ENCODE measurements at regions not wholly inside any gene's neighbourhood (a gene's known extent, or its start where the extent isn't known, plus 50 kb on each side); places are given as distances from the start of the nearest gene placed in this dataset.

DNA sequence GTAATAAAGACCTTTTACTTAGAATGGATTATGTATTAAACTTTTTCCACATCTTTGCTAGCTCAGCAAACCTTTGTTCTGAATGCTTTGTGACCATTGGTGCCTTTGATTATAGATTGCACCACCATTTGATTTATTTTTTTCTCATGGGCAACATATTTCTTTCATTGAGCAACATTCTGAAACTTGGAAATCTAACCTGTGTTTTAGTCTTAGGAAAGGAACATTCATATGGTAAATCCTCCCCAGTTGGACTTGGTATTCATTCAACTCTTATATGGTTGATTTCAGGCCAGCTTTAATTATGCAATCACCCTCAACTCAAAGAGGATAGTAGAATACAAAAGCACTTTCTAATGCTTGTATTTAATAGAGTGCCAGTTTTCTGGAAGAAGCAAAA, 1077.9 kb upstream of the ZEB2 start:
- no peak for DNase-seq (ENCODE audit: low read depth in 3 of 3, low spot score in 1 of 3)

DNA sequence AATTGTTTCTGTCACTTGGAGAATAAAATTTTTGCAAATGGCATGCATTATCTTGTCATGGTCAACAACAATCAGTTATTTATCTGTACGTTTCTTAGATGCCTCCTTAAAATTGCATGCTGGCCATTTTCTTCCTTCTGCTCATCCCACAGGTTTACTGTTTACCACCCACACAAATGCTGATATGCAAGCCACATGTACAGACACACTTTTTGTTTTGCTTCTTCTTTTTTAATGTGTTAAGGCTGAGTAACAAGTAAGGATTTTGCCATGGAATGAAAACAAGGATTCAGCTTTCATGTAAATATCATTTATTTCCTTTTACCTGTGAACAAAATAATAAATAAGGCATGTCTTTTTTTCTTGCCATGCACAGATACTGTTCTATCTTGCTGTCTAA, 1077.1 kb upstream of the ZEB2 start:
- DNase-seq (ENCODE audit: low read depth in 3 of 3, low spot score in 1 of 3), result no peak

DNA sequence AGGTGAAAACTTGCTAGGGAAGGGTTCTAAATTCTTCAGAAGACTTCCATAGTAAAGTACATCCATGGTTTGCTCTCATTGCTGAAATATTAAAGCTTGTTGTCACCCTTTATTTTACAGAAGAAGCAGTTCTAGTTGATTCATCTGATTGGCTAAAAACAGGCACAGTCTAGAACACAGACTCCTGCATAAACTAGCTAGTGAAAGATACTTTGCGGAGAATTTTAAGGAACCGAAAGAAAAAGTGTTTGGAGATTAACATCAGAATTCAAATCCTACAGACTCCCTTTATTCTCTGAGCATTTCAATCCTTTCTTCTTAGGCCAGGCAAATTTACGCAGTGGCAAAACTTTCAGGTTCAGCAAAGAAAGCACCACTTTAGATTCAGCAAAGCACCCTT, 1076.5 kb upstream of the ZEB2 start:
- DNase-seq (ENCODE audit: low read depth in 3 of 3, low spot score in 1 of 3), result no peak

DNA sequence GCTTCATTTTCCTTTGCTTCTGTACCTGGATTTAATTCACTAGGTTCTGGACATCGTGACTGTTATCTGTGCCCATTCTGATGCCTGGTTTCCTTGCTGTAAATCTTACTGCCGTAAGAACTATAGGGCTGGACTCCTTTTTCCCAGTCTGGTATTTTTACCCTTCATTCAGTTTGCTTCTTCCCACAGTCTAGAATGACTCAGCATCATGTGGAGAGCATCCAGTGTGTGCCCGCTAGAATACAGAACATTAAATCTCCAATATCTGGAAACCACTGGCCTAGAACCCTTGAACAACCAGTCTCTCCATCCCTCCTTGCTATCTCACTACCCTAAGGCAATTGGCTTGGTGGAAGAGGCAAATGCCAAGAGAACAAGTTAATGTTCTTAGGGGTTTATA, 1075.4 kb upstream of the ZEB2 start:
- DNase-seq (ENCODE audit: low read depth in 3 of 3, low spot score in 1 of 3), result no peak

DNA sequence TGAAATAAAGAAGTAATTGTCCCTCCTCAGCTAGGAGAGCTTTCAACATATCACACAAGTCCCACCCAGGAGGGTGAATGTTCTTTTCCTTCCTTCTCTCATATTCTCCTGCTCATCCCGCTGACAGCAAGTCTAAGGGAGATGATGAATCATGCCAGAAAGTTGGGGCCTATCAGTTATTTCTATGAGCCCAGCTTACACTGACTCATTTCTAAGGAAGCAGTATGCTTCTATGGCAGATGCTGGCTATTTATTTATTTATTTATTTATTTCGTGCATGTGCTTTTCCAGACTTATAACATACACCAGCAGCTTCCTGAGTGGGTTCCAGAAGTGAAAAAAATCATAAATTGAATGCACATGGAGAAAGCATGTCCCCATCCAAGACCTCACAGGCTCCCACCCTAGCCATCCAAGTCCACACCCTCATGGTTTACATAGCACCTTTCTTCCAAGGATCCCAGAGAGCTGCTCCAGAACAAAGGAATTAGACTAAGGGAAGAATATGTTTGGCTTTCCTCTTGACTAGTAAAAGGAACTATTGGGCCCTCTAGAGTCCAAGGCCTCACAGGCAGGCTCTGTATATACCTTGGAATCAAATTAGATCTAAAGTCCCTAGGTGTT, 1074.2 kb upstream of the ZEB2 start:
- no peak for DNase-seq (ENCODE audit: low read depth in 3 of 3, low spot score in 1 of 3)

DNA sequence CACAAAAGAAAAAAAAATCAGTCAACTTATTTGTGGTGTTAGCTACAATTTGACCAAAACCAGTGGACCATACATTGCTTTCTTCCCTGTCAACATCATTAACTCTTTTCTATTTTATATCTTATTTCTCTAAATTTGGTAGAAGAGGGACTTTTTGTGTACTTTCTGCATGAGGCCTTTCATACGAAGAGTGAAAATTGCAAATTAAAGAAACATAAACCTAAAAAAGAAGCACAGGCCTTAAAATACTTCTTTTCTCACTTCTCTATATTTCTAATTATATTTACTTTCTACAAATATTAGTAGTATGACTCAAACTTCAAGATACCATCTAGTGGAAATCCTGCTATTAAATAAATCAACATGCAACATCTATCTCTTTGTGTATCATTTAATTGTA, 1073.4 kb upstream of the ZEB2 start:
- DNase-seq (ENCODE audit: low read depth in 3 of 3, low spot score in 1 of 3), result no peak

DNA sequence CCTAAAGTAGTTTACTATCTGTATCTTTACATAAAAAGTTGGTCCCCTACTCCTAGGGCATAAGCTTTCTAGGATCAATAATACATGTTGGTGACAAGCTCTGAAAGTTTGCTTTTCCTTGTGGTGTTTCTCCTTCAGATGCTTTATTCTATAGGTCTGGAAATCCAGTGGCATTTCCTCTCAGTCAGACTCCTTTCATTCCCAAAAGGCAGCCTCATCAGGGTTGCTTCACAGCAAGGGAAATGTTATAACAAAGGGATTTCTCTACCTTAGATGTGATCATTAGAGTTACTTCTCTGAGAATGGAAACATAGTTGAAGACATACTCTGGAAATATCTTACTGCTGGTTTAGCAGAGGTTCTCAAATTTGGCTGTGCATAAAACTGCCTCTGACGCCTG, 1072.4 kb upstream of the ZEB2 start:
- no peak for DNase-seq (ENCODE audit: low read depth in 3 of 3, low spot score in 1 of 3)

DNA sequence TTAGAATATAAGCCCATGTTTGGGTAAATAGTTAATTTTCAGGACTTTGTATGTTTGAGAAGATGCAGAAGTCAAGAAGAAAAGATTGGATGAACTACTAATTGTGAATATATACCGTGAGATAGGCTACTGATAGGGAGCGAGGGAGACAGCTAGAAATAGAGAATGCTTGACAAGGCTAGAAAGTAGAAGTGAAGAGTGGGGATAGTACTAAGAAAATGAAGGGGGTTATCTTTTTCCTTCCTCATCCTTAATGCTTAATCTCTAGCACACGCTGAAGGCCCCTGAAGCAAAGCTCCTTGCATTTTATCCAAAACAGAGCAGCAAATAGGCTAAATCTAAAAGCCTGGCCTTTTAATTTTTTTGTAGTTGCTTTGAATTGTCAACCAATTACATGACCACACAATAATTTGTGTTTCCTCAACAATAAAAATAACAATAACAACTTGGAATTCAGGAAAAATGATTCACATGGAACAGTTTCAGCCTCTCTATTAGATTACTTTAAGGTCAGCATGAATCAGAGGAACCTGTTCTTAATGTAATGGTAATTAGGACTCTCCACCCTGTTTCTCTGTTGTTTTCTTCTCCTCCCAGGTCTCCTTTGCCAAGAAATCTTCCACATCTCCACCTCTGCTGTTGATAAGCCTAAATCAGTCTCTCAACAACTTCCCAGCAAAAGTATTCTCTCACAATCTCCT, 1071.3 kb upstream of the ZEB2 start:
- no peak for DNase-seq (ENCODE audit: low read depth in 3 of 3, low spot score in 1 of 3)

DNA sequence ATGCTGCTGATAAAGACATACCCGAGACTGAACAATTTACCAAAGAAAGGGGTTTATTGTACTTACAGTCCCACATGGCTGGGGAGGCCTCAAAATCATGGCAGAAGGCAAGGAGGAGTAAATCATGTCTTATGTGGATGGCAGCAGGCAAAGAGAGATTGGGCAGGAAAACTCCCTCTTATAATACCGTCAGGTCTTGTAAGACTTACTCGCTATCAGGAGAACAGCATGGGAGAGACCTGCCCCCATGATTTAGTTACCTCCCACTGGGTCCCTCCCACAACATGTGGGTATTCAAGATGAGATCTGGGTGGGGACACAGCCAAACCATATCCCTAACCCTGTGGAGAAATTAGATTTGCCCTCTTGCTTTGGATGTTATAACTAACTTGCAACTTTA, 1068.0 kb upstream of the ZEB2 start:
- DNase-seq (ENCODE audit: low read depth in 3 of 3, low spot score in 1 of 3), result no peak

DNA sequence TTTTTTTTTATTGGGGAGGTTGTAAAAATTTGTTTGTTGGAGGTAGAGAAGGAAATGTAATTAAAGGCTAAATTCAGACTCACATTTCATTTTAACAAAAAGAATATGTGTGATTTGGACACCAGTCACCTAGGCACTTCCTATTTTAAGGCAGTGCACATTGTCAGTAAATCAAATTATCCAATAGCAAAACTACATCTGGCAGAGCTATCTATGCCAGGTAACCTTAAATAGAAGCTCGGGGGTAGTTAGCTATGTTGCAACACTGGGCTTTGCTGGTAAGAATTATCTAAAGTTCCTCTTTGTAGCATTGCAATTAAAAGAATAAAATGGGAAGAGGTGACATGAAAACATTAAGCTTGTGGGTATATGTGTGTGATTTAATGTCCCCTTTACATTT, 1064.4 kb upstream of the ZEB2 start:
- DNase-seq (ENCODE audit: low read depth in 3 of 3, low spot score in 1 of 3), result no peak

DNA sequence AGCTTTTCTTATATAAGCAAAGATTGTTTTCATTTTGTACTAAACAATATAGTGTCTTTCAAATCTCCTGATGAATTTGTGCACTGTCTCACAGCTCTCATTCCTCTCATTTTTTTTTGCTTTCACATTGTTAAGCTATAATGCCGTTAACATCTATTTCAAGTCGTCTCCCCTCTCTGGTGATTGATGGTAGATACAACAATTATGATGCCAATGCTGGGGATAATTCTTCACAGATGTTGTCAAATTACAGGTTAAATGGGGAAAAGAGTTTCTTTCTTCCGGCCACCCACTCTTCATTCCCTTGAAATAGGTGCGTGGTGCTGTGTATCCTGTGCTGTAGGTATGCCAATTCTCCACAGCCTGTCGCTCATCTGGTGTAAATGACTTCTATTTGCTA, 1053.7 kb upstream of the ZEB2 start:
- DNase-seq (ENCODE audit: low read depth in 3 of 3, low spot score in 1 of 3), result no peak

DNA sequence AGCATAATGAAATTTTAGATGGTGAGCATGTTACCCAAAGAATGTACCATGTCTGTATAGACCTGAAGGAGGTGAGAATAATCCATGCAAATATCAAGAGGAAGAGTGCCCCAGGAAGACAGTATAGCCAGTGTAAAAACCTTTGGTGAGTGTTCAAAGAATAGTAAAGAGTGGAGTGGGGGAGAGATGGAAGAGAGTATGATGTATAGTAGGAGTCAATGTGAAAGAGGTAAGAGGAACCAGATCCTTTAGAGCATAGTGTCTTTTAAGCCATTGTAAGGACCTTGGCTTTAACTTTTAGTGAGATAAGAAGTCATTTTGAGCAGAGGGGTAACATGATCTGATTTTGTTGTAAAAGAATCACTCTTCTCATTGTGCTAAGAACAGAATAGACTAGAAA, 1052.3 kb upstream of the ZEB2 start:
- no peak for DNase-seq (ENCODE audit: low read depth in 3 of 3, low spot score in 1 of 3)

DNA sequence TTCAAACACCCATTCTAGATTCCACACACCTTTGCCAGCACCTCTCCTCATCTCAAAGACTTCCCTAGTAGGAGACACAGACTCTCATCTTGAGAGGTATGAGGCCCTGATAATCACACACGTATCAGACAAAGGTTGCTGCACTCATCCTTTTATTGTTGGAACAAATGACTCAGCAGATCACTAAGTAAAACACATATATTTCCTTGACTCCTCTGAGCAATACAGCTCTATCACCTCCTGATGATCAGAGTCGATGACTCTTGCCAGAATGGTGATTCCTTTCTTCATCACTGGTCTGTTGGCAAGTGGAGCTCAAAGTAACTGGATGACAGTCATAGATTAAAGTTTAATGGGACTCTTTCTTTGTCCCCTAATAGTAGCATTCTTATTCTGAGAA, 1049.2 kb upstream of the ZEB2 start:
- no peak for DNase-seq (ENCODE audit: low read depth in 3 of 3, low spot score in 1 of 3)

DNA sequence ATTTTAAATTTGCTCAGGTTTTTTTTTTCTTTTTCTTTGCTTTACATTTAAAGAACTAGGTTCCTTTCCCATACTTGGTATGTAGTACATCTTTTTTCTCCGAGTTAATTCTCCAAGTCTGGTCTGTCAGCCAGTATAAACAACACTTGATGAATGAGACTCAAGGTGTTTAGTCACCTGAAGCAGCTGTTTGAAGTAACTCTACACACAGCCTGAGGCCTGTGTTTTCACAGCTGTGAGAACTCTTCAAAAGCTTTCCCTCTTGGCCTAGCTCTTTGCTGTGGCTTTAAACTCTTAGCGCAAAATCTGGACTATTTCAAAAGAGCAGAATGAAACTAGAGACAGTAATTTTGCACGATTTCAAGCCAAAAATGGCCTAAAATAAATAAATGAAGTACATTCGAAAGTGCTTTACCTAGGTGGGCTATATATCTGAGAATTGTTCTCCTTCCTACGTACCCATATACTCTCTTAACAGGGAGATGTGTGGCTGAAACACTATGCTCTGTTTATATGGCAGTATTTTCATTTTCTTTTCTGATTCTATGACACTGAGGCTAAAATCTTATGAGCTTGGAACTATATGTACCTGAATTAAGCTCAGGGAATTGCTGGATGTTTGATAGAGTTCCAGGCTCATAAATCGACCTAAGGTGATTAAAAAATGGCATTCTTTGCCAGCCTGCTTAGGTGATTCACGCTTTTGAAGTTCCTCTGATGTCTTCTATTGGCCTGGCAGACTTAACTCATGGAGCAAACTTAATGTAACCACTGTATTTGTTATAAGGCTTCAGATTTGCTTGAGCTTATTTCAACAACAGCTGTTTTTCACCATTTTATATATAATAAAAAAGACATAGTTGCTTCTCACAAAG, 1044.1 kb upstream of the ZEB2 start:
- no peak for DNase-seq (ENCODE audit: low read depth in 3 of 3, low spot score in 1 of 3)

DNA sequence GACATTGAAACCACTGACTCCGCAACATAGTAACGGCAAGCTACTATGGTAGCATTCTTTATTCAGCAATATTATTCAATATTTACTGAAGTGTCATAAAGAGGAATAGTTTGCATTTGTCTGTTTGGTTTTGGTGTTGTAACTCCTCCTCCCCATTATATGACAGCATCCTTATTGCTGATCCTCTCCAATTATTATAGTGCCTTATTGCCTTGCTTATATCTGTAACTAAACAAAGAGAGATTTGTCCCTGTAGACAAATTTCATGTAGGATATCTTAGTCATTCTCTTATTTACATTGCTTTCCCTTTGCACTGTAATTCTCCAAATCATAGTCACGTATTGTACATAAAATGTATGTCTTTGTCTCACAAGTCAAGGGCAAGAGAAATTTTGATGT, 1041.2 kb upstream of the ZEB2 start:
- DNase-seq (ENCODE audit: low read depth in 3 of 3, low spot score in 1 of 3), result no peak

DNA sequence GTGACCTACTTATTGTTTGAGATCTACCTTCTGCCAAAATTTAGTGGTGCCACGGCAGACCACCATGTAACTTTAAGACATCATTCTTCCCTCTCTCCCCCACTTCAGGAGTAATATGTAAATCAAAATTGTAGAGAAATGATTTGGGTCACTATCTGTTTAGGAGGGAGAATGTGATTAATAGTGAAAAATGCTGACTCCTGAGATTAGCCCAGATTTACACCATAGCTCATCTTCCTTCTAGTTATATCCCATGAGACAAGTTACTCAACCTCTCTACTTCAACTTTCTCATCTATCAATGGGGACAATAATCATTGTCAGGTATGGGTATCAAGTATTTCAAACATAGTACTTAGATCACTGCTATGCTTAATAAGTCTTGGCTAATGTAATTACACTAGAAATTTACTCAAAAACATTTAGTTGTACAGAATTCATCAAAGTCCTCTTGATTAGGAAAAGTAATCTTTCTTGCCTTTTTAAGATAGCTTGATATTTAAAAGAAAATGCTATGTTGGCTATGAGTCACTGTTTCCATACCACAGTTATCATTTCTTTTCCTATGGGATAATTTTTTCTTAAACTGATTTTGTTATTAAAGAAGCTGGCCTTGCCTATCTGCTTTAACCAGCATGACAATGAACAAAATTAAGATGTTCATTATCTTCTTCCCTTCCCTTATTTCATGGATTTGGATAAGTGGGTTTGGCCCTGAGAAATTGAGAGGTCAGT, 1038.9 kb upstream of the ZEB2 start:
- DNase-seq (ENCODE audit: low read depth in 3 of 3, low spot score in 1 of 3), result no peak

DNA sequence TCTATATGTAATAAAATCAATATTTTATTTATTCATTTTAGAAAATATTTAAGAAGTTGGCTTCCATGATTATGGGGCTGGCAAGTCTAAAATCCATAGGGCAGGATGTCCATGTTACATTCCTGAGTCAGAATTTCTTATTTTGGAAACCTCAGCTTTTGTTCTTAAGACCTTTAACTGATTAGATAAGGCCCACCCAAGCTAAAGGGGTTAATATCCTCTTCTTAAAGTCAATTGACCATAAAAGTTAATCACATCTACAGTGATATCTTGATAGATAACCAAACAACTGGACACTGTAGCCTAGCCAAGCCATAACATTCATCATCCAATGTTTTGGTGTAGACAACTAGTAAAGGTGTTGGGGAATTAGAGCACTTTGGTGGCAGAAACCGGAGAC, 1035.4 kb upstream of the ZEB2 start:
- no peak for DNase-seq (ENCODE audit: low read depth in 3 of 3, low spot score in 1 of 3)

DNA sequence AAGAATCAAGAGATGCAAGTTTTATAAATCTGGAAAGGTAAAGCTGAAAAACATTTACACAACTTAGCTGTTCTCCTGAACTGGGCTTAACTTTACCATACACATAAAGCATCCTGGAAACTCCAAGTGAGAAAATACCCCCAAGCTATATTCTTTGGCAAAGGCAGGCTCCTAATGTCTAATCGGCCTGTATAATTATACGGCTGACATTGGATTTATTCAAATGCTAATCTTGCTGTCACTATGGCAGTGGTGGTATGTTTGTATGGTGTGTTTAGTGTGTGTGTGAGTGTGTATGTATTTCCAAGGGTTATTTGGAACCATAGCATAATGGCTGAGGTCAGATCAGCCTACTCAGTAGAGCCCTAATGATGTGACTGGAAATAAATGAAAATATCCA, 1031.8 kb upstream of the ZEB2 start:
- DNase-seq (ENCODE audit: low read depth in 3 of 3, low spot score in 1 of 3), result no peak

DNA sequence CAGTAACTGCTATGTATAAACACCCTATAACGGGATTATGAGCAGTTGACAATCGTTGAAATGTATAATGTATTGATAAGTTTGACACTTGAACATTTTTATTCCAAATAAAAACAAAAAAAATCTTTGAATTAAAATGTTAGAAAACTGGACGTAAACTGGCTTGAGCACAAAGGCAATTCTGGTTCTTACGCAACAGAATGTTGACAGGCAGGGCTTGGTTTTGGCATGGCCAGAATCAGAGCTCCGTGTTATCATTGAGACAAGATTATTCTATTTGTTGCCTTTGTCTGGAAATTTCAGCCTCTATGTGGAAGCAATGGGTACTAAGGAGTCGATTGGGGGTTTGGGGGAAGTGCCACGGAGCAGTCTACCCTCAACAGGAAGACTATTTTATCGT, 1028.6 kb upstream of the ZEB2 start:
- no peak for DNase-seq (ENCODE audit: low read depth in 3 of 3, low spot score in 1 of 3)

DNA sequence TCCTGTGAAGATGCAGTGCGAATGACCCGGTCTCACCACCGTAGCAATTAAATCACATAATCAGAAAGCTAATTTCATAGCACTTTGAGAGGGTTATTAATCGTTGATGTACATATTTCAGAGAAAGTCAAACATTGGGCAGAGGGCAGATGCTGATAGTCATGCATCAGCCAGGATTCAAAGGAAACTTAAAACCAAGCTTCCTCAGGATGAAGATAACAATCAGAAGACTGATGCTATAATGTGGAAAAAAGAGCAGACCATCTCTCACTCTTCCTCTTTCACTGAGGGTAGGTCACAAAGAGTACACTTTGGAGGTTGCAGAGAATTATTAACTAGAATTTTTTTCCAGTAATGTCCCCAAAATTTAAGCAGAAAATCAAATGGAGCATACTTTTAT, 1027.7 kb upstream of the ZEB2 start:
- no peak for DNase-seq (ENCODE audit: low read depth in 3 of 3, low spot score in 1 of 3)

DNA sequence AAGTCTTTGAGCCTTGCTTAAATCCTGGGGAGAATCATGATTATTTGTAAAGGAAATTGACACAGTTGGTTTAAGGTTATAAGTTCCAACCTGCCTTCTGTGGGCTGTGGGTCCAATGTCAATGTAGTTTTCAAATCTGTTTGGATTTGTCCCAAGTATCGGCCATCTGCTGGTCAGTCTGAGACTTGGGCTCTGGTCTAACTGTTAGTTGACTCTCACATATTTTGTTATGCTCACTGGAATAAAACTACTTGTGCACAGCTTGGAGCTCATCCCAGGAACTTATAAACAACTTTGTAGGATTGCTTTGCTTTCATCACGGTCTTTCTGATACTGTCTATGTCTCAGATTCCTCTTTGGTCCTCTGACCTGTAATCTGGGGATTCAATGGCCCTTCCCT, 1026.2 kb upstream of the ZEB2 start:
- no peak for DNase-seq (ENCODE audit: low read depth in 3 of 3, low spot score in 1 of 3)

DNA sequence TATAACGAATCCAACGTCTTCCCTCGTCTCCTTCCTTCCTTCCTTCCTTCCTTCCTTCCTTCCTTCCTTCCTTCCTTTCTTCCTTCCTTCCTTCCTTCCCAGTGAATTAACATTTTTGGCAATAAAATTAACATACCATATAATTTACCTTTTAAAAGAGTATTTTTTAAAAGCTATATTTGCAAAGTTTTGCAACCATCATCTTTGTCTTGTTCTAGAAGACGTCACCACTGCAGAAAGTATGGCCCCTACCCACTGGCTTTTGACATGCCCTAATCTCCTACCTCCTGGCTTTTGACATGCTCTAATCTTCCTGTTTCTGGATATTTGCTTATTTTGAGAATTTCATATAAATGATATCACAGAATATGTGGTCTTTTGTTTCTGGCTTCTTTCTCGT, 1023.9 kb upstream of the ZEB2 start:
- DNase-seq (ENCODE audit: low read depth in 3 of 3, low spot score in 1 of 3), result no peak
